ENCODE measurements at regions not wholly inside any gene's neighbourhood (a gene's known extent, or its start where the extent isn't known, plus 50 kb on each side); places are given as distances from the start of the nearest gene placed in this dataset.

DNA sequence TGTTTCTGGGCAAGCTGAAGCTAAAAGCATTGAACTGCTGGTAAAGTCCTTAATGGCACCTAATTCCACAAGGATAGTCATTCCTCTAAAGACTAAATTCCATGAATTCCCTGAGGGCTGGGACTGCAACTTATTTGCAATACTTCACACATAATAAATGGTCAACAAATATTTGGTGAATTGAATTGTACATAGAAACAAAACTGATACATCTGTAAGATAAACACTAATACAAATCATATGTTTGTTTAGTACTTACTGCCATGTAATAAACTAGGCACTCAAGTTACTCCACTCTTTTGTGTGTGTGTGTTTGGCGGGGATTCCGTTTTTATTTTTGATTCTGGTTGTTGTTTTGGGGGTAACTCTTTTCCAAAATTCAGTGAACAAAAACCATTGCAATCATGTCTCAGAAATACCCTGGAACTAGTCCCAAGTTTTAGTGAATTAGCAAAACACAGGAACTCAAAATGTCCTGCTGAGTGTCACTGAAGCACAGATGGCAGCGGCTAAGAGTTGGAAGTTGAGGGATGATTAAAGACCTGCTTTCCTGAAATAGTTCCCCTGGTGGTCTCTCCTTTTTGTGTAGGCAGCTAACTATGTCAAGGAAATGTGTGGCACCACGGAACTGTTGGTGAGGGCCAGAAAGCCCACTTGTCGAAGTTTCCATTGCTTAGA, 74.8 kb upstream of the SNRPB2 start:
- TF ChIP-seq, protein P1, sequence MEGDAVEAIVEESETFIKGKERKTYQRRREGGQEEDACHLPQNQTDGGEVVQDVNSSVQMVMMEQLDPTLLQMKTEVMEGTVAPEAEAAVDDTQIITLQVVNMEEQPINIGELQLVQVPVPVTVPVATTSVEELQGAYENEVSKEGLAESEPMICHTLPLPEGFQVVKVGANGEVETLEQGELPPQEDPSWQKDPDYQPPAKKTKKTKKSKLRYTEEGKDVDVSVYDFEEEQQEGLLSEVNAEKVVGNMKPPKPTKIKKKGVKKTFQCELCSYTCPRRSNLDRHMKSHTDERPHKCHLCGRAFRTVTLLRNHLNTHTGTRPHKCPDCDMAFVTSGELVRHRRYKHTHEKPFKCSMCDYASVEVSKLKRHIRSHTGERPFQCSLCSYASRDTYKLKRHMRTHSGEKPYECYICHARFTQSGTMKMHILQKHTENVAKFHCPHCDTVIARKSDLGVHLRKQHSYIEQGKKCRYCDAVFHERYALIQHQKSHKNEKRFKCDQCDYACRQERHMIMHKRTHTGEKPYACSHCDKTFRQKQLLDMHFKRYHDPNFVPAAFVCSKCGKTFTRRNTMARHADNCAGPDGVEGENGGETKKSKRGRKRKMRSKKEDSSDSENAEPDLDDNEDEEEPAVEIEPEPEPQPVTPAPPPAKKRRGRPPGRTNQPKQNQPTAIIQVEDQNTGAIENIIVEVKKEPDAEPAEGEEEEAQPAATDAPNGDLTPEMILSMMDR (conservative IDR thresholded peaks at IDR 0.05; ENCODE audit: low read depth, low read length): no peak
- TF ChIP-seq EZH2 (IDR thresholded peaks at IDR 0.05; ENCODE audit: low read length, unreplicated experiment): no peak

Data from PC-3 (cell line).